ENCODE measurements at regions not wholly inside any gene's neighbourhood (a gene's known extent, or its start where the extent isn't known, plus 50 kb on each side); places are given as distances from the start of the nearest gene placed in this dataset.

- TF ChIP-seq CTCF (IDR thresholded peaks at IDR 0.05; ENCODE audit: low read depth, low read length, missing input control) (no peak), RXRA (IDR thresholded peaks at IDR 0.05) (no peak), FOXA1 (IDR thresholded peaks at IDR 0.05) (no peak), REST (IDR thresholded peaks at IDR 0.05) (no peak), JUND (IDR thresholded peaks at IDR 0.05) (no peak), YY1 (IDR thresholded peaks at IDR 0.05) (no peak), NR2F2 (IDR thresholded peaks at IDR 0.05) (no peak)
Measured at GRCh38 chr2:129252781-129253460, 726.5 kb upstream of the RAB6C start.

Data from liver (tissue), 3 donors.